HCEC 1CT (cell line): ENCODE measurements at regions not wholly inside any gene's neighbourhood (a gene's known extent, or its start where the extent isn't known, plus 50 kb on each side); places are given as distances from the start of the nearest gene placed in this dataset.

Experiments
- DNase-seq: peaks from one replicate; pipeline ENCODE4 v3.0.0-alpha.2; 2017

GRCh38 chr18:27619090-27619772 is 434.1 kb upstream of the CHST9 start:
- DNase-seq, result no peak

GRCh38 chr18:27616324-27616723 is 431.2 kb upstream of the CHST9 start:
- no peak for DNase-seq

GRCh38 chr18:27614951-27615844 is 430.1 kb upstream of the CHST9 start:
- no peak for DNase-seq

- DNase-seq, result no peak
Observed at GRCh38 chr18:27609221-27609620, 424.1 kb upstream of the CHST9 start.

DNA sequence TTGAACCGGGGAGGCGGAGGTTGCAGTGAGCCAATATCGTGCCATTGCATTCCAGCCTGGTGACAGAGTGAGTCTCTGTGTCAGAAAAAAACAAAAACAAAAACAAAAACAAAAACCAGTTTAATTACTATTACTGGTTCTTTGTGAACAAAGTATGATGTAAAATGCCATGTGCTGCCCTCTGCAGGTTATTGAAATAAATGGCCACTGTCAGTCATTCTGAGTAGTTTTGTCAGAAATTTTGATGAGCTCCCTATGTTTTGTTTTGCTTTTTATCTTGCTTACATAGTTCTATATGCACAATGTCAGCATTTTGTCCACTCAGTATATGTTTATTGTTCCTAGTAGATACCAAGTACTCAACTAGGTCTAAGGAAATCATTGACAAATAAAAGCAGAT is 423.6 kb upstream of the CHST9 start:
- DNase-seq, result no peak

- no peak for DNase-seq
Observed at GRCh38 chr18:27608174-27608573, 423.1 kb upstream of the CHST9 start.

GRCh38 chr18:27606741-27607140 is 421.6 kb upstream of the CHST9 start:
- no peak for DNase-seq

DNA sequence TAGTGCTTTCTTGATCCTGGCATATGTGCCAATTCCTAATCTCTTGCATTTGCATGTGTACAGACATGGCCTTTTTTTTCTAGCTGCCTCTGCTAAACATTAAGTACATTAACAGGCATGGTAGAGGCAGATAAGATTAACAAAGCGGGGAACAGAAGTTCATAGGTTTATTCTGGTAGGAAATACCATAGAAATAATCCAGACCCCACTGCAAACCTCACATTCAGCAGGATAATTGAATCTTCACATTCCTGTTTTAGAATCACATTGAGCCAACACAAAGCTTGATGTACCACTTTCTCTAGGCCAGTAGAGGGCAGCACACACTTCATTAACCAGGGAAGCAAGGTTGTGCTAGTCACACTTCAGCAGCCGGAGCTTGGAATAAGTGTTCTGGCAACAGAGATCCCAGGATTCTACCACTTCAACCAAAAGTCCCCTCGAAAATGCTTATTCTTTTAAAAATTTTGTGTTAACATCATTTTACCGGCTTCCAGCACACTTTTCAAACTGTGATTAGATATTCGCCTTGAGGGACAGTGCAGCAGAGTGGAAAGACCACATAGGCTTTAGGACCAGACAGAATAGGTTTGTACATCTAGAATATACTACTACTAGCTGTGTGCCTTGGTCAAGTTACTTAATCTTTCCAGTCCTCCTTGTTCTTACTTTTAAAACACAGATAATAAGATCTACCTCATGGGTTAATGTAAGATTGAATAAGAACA is 420.2 kb upstream of the CHST9 start:
- peak; percentile 54 for DNase-seq

- peak; percentile 19 for DNase-seq
Observed at GRCh38 chr18:27604583-27604982, 419.5 kb upstream of the CHST9 start.

DNA sequence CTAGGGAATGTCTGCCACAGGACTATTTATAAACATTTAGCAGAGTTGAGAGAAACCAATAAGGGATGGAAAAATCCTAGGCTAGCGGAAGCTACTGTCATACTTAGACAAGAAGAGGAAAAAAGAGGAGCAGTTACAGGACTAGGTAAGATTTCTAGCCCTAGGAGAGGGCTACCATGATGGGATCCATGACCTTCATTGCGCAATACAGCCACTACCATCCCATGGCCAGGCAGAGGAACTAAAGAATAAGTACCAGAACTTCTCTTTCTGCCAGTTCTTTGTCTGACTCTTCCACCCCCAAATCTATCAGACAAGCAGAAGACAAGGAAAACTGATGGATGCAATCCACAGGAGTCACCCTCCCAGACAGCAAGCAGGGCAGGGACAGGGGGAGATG is 417.0 kb upstream of the CHST9 start:
- no peak for DNase-seq

GRCh38 chr18:27600245-27600644 is 415.1 kb upstream of the CHST9 start:
- DNase-seq, result no peak

DNA sequence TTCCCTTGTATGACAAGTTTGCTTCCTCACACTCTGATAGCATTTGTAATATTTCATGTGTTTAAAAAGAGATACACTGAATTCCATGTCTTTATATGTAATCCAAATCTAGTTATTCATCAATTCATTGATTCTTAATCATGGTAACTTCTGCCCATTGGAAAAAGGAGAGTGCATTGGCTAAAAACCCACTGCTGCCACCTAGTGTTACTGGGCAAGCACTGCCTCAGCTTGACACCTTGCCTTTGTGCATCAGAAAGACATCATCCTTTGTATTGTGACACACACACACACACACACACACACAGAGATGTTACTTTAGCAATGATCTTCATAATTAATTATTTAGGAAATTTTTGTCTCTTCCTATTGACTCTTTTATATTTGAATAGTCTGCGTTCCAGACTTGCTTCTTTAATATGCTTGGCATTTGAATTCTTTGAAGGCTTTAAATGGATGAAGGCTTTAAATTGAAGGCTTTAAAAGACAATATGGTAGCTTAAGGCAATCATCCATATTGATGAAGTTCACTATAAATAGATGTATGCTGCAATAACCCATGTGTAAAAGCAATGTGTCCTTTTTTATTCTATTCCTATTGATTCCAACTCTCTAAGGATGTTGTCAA is 414.2 kb upstream of the CHST9 start:
- DNase-seq, result peak; percentile 41

DNA sequence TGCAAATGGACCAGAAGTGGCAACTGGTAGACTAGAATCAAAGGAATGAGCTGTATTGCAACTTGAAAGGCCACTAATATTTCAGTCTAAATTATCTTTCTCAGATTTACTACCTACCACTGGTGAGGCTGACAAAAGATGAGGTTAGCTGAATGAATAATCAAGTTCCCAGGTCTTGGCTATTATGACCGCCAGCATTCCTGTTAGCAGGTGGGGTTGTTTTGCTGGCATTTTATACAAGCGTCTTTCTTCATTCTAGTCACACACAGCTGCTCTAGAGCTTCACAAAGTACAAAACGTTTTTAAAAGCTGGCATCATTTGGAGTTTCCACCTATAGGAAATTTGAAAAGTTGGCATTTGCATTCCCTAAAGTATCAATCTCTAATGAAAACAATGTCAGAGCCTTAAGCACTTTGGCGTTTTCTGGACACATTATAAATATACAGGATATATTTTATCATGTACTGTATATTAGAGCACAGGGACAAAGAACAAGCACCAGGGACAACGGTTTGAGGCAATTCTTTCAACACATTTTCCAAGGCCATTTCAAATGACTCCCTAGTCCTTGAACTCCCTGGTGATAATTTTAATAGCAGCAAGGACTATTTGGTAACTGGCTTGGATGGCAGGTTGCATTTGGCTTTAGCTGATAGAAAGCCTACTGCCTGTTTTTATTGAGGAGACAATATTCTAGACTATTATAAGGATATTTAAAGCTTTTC is 410.2 kb upstream of the CHST9 start:
- DNase-seq, result no peak

DNA sequence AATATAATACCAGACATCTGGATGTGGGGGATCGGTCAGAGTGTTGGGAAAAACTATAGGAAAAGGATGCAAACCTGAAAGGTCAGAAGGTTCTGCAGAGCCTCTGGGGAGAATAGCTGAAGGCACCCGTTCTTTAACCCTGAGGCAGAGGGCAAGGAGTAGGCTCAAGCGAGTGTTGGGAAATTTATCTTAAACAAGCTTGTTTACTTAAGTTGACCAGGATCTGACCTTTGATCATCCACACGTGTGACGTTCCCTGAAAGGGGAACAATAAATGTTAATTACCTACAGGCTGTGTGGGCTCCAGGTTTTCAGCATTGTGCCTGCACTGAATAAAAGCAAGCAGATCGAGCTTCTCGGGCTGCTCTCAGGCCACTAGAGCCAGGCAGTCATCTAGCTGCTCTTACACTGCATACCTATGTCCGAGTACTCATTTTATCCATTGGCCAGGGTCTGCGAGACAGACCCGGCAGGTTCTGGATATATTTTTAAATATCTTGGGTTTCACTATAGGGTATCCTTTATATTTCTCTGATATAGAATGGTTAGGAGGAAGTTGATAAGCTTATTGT is 400.6 kb upstream of the CHST9 start:
- no peak for DNase-seq

GRCh38 chr18:27583466-27583865 is 398.4 kb upstream of the CHST9 start:
- no peak for DNase-seq

GRCh38 chr18:27582760-27583412 is 397.8 kb upstream of the CHST9 start:
- DNase-seq, result no peak

- DNase-seq, result no peak
Observed at GRCh38 chr18:27581296-27581904, 396.3 kb upstream of the CHST9 start.

DNA sequence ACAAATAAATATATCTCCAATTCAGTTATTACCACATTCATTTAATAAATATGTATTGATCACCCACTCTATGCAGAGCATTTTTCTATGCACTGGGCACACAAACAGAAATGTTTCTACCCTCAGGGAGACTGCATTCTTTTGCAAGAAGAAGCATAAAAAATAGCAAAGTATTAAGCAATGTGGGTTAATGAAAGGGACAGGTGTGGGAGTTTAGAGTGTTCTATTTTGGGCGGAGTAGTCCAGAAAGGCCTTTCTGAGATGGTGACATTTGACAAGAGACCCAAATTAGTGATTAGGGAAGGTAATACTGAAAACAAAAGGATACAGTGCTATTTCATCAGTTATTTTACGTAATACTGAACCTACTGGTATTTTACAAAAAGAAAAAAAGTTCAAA is 394.3 kb upstream of the CHST9 start:
- DNase-seq, result no peak

DNA sequence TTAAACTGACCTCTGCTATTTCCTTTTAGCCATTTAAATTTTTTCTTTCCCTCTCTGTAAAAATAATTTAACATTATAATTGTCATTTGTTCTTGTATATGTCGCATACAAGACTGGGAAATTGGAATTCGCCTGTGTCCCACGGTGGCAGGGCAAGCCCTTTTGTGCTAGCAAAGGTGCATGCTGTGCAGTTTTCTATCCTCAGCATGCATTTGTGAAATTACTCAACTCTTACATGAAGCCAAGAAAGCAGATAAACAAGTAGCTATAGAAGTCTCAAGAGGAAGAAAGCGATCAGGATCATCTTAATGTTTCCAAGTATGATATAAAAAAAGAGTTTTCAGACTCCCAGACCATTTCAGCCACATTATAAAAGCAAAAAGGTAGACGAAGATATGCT is 392.6 kb upstream of the CHST9 start:
- no peak for DNase-seq

- DNase-seq, result no peak
Observed at GRCh38 chr18:27577265-27577664, 392.2 kb upstream of the CHST9 start.

DNA sequence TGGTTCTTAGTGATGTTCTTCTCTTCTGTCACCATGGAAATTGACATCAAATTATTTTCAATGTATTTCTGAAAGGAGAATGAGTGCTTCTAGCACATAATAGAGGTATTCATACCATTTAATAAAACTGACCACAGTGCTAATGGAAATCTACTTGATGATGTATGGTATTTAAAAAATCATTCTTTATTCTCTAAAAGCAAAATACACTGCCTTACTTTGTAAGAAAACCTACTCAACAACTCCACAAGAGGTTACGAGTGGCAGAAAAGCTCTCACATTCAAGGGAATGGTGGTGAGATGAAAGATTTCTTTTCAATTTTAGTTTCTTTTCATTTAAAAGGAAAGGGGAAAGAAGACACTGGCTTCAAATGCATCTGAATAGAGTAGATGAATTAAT is 382.3 kb upstream of the CHST9 start:
- DNase-seq, result no peak
